GM18909 (cell line): ENCODE measurements at regions not wholly inside any gene's neighbourhood (a gene's known extent, or its start where the extent isn't known, plus 50 kb on each side); places are given as distances from the start of the nearest gene placed in this dataset.
A peak's percentile ranks its signal among the peaks of the same experiment; 100 is the strongest.

ENCODE experiments used
- ATAC-seq: cut with Tn5 transposase; IDR thresholded peaks from one replicate; pipeline ENCODE4 v1.9.1; 2021; ENCODE audit warnings: mild to moderate bottlenecking; ENCODE audit not compliant: unreplicated experiment, poor library complexity

DNA sequence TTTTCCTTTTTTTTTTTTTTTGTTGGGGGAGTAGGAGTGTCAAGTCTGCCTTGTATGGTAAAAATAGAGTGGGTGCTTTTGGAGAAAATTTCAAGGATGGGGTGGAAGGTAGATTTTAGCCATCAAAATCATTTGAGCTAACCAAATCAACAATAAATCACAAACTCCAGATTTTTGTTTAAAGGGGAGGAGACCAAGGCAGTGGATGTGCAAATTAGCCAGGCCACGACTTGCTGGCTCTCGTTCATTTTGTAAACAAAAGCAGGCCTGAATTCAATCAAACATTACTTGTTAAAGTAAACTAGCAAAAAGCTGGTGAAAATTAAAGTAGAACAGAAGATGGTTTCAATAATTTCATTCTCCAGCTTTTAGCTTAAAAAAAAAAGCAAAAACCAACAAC lies 387.2 kb downstream of the BMP4 start:
- ATAC-seq, result no peak

DNA sequence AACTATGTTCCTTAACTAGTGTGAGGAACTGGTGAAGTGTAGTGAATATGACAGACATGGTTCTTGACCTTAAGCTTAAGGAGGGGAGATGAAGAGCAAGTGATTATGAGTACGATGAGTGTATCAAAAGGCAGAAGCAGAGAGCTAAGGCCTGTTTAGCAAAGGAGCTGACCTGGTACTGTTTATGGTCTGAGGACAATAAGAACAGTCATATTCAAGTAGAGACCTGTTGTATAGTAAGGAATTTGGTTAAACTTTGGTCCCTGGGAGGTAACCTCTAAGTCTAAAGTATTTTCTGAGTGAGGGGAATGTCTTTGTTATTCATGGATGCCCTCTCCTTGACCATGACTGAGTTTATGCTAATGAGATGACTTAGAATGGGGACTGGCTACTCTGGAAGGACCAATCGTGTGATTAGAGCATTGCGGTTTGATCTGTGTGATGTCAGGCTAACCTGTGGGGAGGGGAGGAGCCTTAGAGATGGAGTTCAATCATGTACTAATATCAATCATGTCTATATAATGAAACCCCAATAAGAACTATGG lies 389.3 kb downstream of the BMP4 start:
- ATAC-seq, result no peak

DNA sequence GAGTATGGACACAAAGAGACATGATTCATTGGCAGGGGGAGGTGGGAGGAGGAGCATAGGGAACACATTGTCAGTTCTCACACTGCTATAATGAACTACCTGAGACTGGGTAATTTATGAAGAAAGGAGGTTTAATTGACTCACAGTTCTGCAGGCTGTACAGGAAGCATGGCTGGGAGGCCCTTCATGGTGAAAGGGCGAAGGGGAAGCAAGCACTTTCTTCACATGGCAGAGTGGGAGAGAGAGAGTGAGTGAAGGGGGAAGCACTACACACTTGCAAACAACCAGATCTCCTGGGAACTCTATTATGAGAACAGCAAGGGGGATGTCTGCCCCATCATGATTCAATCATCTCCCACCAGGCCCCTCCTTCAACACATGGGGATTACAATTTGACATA lies 391.8 kb downstream of the BMP4 start:
- ATAC-seq, result no peak

DNA sequence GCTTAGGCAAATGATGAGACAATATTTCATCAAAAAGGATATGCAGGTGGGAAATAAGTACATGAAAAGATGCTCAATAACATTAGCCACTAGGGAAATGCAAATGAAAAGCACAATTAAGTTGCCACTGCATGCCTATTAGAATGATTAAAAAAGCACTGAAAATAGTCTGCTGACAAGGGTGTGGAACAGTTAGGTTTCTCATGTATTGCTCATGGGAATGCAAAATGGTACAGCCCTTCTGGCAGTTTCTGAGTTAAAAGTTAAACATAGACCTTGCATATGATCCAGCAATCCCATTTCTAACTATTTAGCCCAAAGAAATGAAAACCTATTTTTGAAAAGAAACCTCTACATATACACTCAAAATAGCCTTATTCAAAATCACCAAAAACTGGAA lies 393.0 kb downstream of the BMP4 start:
- ATAC-seq, result no peak

DNA sequence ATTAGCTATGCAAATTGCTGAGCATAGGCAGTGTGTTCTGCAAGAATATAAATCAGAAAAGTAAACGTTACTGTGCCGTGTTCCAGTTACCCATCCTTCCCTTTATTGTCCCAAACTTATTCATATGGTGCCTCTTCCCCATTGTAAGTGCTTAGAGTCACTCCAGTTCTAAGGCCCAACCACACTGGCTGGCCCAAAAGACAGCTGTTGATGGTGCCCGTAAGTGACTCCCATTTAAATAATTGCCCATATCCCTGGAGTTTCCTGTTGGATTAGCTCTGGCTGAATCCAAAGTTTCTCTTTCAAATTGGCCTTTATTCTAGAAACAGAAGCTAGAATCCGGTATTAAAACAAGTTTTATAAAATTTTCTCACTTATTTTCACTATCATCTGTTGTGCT lies 400.1 kb upstream of the DDHD1 start:
- no peak for ATAC-seq

DNA sequence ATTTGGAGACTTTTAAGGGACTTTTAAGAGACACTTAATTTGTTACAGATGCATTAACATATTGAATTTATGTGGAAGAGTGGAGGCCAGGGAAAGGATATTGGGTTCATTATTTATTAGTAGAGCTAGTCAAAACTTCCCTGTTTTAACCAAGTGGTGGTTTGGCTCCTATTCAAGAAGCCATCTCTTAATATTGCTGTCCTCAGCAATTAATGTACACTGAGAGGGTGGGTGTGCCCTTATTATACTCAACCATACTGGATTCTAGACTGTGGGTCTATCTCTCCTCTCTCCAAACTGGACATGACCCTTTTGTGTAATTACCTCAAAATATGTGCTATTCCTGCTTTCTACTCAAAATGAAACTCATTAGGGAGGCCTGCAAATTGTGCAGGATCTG lies 398.7 kb upstream of the DDHD1 start:
- no peak for ATAC-seq

DNA sequence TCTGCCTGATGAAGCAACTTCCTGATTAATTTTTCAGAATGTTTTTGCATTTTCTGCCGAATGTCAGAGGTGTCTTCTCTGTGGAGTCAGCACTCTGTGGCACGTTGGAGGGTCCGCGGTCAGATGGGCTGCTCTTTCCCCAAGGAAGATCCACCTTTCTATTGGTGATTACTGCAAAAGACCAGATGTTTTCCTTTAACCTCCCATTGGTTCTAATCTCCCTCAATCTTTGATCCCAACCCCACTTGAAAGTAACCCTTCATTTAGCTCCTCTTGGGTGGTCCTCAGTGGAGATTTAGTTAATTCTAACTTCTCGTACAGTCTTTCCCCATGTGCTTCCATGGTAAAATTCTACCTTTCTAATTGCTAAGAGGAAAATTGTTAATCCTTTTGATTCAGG lies 397.7 kb upstream of the DDHD1 start:
- no peak for ATAC-seq

DNA sequence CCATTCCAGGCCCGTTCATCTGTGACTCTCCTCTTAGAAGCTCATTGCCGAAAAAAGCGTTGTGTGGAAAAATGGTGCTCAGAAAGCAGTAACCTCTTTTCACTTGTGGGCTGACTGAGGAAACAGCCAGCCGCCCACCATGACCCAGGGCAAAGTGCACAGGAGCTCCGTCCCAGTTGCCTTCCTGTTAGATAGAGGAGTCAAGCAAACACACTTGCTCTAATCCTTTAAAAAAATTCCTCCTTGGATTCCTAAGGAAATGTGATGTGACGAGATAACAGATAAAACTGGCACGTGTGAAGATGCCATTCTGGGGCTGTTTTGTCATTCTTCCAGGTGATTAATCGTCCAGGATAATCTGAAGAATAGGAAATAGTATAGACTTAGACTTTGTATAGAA lies 396.8 kb upstream of the DDHD1 start:
- no peak for ATAC-seq

DNA sequence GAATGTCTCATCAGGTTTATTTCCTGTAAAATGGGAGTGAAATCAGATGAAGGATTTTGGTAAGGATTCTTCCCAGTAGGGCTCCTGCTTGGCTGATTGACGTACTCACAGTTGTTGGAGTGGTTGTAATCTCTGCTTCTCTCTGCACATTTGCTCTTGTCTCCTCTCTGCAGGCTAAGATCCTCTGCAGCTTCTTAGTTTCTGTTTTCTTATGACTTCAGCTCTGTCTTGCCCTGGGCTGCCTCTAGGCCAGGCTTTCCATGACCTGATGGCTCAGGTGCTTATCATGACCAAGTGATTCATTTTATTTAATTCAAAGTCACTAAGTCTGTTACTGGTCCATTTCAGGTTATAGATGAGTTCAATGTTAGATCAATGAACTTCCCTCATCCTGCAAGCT lies 394.5 kb upstream of the DDHD1 start:
- ATAC-seq, result no peak

DNA sequence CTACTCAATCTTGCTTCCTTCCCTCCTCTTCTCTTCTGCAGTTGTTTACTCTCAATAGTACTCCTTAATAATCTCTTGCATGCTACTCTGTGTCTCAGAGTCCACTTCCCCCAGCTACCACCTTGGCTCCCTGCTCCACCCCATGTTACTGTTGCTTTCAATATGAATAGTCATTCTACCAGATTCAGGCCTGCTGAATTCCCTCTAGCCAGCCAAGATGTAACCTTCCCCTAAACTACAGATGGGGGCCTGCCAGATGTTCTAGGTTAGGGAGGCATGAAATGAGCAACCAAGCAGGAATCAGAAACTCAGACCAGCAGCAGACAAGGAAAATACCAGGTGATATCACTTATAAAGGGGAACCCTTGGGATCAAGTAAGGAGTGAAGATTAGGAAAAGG lies 392.1 kb upstream of the DDHD1 start:
- ATAC-seq, result no peak

DNA sequence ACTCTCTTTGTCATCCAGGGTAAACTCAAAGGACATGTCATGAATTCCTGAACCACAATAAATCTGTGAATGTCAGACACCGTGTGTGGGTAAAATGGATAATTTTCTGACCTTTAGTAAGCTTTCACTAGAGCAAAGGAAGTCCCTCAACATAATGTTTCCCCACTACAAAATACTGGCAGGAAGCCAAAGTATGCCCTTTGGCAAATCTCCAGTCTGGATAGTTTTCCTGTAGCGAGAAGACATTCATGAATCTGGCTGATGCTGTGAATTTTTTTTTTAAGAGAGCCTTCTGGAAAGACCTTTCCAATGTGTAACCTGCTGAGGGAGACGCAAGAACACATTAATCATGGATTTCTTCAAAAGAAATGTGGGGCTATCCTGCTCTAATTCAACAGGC lies 389.6 kb upstream of the DDHD1 start:
- ATAC-seq, result no peak

DNA sequence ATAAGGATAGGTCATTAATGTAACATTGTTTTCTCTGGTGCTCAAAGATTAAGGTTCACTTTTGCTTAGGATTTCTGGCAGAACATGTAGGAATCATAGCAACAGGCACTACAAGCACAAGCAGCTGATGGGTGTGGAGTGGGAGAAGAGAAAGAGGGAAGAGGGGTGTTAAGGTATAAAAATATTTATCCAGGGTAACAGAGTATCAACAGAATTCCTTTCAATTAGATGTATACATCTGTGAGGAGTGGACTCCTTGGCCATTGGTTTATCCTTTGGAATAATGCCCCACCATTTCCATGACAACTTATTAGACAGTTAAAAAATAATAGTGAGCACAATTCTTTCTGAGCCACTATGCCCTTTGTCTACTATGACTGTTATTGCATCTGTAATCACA lies 388.3 kb upstream of the DDHD1 start:
- no peak for ATAC-seq

DNA sequence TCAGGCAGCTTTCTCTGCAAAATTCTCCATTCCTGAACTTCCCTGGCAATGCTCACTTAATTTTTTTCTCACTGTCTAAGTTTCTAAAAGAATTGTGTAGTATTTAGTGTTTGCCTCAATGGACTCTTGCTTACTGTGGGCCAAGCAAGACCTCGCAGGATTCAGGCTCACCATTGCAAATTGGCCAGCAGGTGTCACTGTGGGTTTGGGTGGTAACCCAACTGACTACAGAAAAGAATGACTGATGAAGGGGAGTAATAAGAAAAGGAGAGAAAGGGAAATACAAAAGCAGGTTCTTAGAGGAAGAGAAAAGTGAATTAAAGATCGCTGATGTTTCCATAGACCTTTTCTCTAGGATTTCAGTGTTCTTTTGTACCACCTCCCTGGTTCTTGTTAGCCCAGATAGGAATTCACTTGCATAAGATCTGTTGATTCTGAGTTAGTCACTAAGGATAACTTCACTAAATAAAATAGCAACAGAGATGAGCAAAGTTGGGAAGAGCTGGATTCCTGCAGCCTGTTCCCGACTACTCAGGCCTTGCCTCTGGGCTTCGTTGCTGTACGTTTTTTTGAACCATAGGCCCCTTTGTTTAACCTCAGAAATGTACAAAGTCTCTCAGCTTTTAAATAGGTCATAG lies 386.5 kb upstream of the DDHD1 start:
- peak; percentile 80 for ATAC-seq

DNA sequence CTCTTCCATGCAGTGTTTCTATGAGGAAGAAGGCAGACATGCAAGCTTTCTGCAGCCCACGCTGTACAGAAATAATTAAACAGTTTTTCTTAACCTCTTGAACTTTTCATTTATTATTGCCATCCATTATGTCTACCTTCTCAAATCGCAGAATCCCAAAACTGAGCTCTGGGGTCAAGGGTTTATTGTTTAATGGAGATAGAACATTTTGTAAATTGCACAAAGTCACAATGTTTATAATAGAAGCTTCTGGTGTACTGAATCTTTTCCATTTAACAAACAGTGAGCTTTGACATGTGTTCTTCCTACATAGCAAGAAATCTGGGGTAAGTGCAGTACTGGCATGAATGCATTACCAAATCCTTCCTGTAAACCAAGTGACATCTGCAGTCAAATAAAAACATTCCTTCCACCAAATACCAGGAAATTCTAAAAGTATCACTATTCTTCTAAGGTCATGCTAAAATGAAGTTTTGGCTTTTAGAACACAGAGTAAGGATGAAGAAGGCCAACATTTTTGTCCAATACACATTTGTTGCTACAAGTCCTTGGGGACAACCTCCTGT lies 385.3 kb upstream of the DDHD1 start:
- no peak for ATAC-seq

DNA sequence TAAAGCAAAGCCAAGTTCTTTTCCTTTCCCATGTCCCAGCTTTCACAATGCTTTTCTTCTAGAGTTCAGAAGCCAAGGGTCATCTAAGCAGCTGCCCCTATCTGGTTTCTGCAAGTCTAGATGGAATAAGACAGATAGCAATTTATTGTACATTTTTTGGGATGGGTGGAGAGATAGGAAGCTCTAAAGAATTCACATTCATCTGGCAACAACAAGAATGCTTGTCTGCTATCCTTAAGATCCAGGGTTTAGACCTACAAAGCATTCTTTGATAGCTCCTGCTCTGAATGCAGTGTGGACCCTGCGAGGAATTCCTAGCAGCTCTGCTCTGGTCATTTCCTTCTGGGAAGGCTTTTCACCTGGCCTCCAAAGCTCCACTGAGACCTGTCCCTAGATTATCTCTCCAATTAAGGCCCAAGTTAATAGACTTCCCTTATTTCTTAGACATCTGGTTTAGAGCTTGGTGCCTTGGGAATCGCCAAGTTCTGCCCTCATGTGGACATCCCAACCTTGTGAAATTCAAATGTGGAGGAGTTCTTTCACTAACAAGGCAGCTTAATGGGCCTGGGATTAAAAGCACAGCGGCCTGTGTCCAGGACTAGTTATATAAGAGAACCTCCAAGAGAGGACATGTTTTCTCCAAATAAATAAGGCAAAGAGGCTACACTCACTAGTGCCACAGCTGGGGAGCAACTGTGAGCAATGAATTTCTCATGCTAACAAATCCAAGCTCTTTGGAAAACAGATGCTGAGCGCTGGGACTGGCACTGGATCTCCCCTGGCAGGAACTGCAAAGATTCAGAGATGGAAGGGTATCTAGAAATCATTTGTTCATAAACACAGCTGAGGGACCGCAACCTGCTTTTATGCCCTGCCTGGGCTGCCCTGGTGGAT lies 384.5 kb upstream of the DDHD1 start:
- no peak for ATAC-seq

DNA sequence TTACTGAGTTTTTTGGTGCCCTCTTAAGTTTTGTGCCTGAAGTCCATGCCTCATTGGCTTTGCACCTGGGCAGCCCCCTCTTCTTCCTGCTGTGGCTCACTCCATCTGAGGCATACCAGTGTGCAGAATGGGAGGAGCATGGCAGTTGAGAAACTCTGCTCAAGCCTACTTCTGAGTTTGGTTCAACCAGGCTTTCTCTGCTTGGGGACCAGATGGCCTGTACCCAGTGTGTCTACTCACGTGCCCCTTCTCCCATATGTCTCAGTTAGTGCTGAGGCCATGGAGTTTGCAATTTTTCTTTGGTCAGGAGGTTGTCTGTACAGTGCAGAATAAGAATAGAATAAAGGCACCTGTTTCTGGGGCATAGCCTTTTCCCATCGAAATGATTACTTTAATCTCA lies 383.3 kb upstream of the DDHD1 start:
- no peak for ATAC-seq

DNA sequence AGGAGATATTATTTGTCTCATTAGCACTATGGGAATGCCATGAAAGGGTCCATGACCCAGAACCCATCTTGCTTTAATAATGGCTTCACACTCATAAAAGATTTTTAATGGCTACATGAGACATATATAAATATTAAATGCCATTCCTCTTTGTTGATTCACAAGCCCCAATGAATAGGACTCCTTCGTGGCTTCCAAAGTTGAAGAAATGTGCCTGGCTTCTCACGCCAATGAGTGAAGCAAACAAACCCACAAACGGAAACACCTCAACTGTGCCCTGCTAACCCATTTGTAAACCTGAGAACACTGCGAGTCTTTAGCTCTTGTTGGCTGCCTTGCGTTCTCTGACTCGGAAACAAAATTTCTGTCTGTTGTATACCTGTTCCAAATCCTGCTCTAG lies 381.7 kb upstream of the DDHD1 start:
- no peak for ATAC-seq

DNA sequence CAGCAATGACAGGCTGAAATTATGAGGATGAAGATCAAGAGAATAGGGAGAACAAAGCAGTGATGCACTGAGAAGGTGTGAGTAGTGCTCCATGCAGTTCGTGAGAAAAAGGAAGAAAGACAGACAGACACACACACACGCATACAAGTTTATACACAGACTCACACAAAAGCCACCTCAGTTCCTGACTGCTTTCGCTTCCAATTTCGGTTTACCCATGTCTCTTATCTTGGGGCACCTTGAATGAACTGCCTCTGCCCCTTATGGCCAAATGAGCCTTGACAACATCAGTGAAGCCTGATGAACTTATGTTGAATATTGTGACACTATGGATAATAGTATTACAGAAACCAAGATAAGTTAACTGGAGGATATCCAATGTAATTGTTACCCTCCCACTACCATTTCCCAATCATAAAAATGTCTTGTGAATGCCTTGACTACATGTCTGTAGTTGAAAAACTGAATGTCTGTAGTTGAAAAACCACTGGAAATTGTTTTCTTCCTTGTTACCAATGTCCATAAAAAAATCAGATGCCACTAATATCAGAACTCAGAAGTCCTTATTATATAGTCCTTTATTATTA lies 380.4 kb upstream of the DDHD1 start:
- ATAC-seq, result peak; percentile 56

DNA sequence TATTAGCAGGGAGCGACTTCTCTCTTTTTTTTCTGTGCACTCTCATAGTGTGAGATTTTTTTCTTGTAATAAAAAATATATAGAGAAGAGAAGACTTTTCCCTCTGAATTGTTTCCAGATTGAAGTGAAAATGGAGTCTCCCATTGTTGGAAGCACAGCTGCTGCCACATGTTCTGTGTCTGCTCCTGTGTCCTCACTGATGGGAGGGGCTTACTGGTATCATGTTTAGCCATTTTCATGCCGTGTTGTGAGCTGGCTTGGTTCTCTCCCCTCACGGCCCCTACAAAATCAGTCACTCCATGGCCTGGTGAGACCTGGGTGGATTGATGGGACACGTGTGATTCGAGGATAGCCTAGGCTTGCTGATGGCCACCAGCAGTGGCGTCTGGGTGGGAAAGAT lies 379.7 kb upstream of the DDHD1 start:
- no peak for ATAC-seq

DNA sequence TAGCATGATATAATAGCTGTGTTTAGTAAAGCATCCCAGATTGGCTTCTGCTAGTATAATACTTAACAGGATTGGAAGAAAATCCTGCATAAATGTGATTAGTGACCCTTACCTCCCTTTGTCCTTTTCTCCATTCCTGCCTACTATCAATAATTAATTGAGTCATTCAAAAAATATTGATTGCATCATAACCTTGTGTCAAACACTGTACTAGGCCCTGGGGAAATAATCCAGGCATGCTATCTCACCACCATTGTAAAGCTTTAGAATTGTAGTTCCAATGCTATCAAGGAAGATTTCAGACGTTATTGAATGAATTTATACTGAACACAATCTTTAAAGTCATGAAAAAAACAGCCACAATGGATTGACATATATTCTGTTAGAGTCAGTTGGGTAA lies 378.6 kb upstream of the DDHD1 start:
- ATAC-seq, result no peak

DNA sequence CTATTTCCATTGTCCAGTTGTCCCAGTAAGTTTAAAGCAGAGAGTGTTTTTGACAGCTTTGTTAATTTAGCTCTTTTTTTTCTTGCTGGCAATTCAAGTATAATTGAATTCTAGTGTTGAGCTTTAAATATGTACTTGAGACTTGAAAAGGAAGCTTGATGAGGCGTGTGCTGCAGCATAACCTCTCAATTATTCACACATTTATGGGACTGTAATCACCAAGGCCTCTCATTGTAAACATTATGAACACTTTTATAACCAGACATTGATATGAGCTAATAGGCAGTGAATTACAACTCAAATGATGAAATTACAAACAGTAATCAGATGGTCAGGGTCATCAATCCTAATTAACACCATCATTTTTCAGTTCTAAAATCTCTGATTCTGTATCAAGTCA lies 378.0 kb upstream of the DDHD1 start:
- no peak for ATAC-seq
